Activated naive CD8-positive, alpha-beta T cell (primary cell): ENCODE measurements at regions not wholly inside any gene's neighbourhood (a gene's known extent, or its start where the extent isn't known, plus 50 kb on each side); places are given as distances from the start of the nearest gene placed in this dataset.
"Not testable (repeated sequence)": the region's sequence is repeated elsewhere in the genome, so short reads cannot be mapped to it uniquely, and the experiment has no call there.

Experiments used
- H3K27ac Mint-ChIP-seq: one replicate; pipeline ENCODE4 v1.8.0; 2021; ENCODE audit warnings: mixed read lengths
- H3K27me3 Mint-ChIP-seq: one replicate; pipeline ENCODE4 v1.8.0; 2021; ENCODE audit warnings: mixed read lengths
- H3K36me3 Mint-ChIP-seq: one replicate; pipeline ENCODE4 v1.8.0; 2021; ENCODE audit warnings: mixed read lengths
- H3K4me1 Mint-ChIP-seq: one replicate; pipeline ENCODE4 v1.8.0; 2021; ENCODE audit warnings: low read depth, mixed read lengths
- H3K4me3 Mint-ChIP-seq: one replicate; pipeline ENCODE4 v1.8.0; 2021; ENCODE audit warnings: mild to moderate bottlenecking, mixed read lengths
- H3K9me3 Mint-ChIP-seq: one replicate; pipeline ENCODE4 v1.8.0; 2021; ENCODE audit warnings: low read depth, mixed read lengths

DNA sequence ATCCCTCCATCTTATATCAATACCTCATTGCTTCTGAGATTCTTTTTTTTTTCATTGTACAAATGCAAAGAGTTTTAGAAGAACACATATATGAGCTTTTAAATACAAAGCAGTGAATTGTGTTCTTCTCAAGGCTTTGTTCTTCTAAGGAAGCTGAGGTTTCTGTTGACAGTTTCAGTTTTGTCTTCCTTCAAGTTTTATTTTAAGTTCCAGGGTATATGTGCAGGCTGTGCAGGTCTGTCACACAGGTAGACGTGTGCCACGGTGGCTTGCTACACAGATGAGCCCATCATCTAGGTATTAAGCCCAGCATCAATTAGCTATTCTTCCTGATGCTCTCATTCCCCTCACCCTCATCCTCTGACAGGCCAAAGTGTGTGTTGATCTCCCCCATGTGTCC lies 201.2 kb upstream of the DIPK2B start:
- no peak overlapping the region for H3K27ac Mint-ChIP-seq
- no peaks in the 10 kb centered on the region for H3K27me3 Mint-ChIP-seq
- peaks cover 6% of the 10 kb centered on the region for H3K4me1 Mint-ChIP-seq
- no peaks in the 10 kb centered on the region for H3K36me3 Mint-ChIP-seq
- H3K4me3 Mint-ChIP-seq, result no peak overlapping the region
- H3K9me3 Mint-ChIP-seq, result peaks cover 4% of the 10 kb centered on the region

DNA sequence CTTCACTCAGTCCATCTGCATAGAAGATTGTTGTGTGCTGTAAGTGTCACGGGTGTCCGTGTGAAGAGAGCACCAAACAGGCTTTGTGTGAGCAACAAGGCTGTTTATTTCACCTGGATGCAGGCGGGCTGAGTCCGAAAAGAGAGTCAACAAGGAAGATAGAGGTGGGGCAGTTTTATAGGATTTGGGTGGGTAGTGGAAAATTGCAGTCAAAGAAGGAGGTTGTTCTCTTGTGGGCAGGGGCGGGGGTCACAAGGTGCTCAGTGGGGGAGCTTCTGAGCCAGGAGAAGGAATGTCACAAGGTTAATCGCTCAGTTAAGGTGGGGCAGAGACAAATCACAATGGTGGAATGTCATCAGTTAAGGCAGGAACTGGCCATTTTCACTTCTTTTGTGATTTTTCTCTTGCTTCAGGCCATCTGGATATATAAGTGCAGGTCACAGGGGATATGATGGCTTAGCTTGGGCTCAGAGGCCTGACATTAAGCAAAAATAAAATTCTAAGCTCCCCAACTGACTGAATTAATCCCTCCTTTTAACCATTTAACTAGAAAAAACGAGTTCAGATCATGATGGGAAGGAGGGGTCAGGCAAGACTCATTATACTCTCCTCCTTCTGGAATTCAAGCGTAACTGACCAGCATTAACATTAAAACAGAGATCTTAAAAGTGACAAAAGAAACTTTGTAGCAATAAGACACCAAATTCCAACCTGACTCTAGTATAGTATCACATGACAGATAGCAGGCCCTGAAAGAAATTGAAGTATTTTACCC lies 200.5 kb upstream of the DIPK2B start:
- H3K4me1 Mint-ChIP-seq, H3K9me3 Mint-ChIP-seq, H3K27ac Mint-ChIP-seq, H3K4me3 Mint-ChIP-seq, H3K36me3 Mint-ChIP-seq, H3K27me3 Mint-ChIP-seq: not testable (repeated sequence)

DNA sequence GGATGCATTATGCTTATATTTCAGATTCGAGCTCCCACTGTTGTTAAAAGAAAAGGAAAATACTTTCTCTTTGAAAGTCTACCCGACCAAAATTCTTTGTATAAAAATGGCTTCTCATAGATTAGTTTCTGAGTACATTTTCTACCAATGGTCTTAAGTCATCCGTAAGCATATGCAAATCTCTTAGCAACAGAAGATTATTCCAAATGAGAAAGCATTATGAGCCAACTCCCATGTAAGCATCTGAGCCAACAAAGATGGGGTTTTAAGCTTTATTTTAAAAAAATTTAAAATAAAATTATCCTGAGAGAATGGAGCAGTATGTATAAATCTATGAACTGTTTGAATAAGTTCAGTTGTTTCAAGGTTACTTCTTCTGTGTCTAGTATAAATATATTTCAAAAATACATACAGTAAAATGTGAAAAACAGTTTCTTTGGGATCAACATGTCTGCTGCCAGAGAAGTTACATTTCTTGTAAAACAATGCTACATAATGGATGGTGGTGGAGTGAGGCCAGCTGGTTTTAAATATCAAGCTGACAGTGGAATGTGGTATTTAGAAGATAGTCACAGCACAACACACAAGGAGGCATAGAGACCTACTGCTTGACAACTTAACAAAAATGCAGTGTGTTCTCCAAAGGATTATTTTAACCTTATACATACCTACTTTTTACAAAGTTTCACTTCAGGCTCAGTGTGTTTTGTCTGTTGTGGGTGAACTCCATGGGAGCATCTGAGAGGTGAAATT lies 199.5 kb upstream of the DIPK2B start:
- H3K27ac Mint-ChIP-seq, result no peak overlapping the region
- H3K4me3 Mint-ChIP-seq, result no peak overlapping the region
- no peaks in the 10 kb centered on the region for H3K27me3 Mint-ChIP-seq
- H3K36me3 Mint-ChIP-seq, result no peaks in the 10 kb centered on the region
- peaks cover 6% of the 10 kb centered on the region for H3K9me3 Mint-ChIP-seq
- peaks cover 6% of the 10 kb centered on the region for H3K4me1 Mint-ChIP-seq

DNA sequence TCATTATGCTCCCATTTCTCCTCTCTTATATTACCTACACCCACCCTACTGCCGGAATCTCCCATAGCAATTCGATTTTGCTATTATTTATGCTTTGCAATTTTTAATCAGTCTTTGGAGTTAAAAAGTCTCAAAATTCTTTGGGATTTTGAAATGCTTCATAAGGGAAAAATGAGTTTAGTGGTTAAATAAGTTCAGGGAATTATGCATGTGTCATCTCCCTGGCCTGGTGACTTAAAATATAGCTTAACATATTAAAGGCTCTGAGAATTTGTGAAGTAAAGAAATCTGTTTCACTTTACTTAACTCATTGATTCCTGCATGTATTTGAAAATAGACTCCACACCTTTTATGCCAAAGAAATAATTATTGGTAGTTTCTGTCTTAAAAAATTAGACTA lies 185.1 kb upstream of the DIPK2B start:
- no peaks in the 10 kb centered on the region for H3K4me1 Mint-ChIP-seq

DNA sequence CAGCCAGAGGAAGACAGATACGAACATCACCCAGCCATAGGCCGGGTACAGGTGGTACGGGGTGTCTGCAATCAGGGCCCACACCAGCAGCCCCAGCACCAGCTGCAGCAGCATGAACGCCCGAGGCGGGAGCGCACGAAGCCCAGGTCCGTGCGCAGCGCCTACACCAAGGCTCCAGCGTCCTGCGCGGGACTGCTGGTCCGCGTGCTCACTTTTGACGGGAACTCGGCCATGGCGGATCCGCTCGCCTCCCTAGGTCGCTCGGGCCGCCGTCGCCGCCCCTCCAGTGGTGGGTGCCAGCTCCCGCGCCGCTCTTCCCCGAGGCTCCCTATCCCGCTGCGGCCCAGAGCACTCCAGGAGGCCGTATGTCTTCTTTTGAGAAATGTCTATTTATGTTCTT lies 181.2 kb upstream of the DIPK2B start:
- Mint-ChIP-seq H3K27me3 (no peaks in the 10 kb centered on the region), H3K27ac (no peak overlapping the region), H3K9me3 (no peaks in the 10 kb centered on the region), H3K4me1 (no peaks in the 10 kb centered on the region), H3K4me3 (no peak overlapping the region), H3K36me3 (no peaks in the 10 kb centered on the region)

More for the DNA sequence above, 185.1 kb upstream of the DIPK2B start:
- Mint-ChIP-seq H3K27me3 (no peaks in the 10 kb centered on the region), H3K36me3 (no peaks in the 10 kb centered on the region), H3K27ac (no peak overlapping the region), H3K9me3 (no peaks in the 10 kb centered on the region), H3K4me3 (no peak overlapping the region)

DNA sequence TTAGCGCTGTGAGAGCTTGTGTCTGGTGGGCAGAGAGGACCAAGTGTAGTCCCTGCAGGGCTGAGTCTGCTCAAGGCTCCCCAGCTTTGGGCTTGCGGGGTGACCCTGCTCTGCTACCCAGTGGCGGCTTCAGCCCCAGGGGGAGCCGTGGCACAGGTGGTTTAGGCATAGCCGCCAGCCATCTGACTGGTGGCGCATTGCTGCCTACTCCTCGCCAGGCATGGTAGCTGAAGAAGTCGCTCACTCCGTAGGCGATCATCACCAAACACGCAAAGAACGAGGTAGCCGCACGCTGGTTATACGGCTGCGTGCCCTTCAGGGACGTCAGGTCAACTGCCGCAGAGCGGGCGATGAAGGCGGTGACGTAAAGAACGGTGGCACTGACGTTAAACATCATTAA lies 180.7 kb upstream of the DIPK2B start:
- Mint-ChIP-seq H3K4me1 (no peaks in the 10 kb centered on the region), H3K4me3 (no peak overlapping the region), H3K27me3 (no peaks in the 10 kb centered on the region)

DNA sequence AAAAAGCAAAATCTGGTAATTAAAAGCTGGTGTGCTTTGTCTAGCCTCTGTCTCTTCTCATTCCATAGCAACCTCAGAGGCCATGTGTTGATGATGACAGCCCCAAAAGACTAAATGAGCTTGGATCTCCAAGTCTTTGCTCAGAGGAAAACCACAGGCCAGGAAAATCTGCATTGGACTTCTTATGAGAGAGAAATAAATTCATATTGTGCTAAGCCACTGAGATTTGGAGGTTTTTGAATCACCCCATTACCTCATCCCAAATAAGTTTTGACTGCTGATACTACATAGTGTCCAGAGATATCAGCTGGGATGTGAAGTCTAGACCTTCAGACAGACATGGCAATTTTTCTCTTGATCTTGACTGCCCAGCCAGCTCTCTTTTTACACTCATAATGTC lies 178.6 kb upstream of the DIPK2B start:
- H3K36me3 Mint-ChIP-seq, result no peaks in the 10 kb centered on the region
- no peaks in the 10 kb centered on the region for H3K4me1 Mint-ChIP-seq
- no peaks in the 10 kb centered on the region for H3K9me3 Mint-ChIP-seq
- no peak overlapping the region for H3K27ac Mint-ChIP-seq
- H3K4me3 Mint-ChIP-seq, result no peak overlapping the region
- no peaks in the 10 kb centered on the region for H3K27me3 Mint-ChIP-seq

More for the DNA sequence above, 180.7 kb upstream of the DIPK2B start:
- Mint-ChIP-seq H3K36me3 (no peaks in the 10 kb centered on the region), H3K9me3 (no peaks in the 10 kb centered on the region), H3K27ac (no peak overlapping the region)

DNA sequence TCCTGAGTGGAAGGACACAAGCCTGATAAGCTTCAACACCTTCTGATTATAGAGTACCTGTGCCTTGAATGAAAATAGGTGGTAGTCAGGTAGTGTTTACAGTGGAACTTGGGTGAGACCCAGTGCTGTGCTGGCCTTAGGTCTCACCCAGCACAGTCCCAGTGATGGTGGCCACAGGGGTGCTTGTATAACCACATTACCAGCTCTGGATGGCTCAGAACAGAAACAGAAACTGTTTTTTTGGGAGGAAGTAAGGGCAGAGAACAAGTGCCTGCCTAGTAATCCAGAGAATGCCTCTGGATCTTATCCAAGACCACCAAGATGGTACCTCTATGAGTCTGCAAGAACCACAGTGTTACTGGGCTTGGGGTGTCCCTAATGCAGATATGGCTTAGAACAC lies 171.5 kb upstream of the DIPK2B start:
- Mint-ChIP-seq H3K4me3 (no peak overlapping the region), H3K36me3 (peaks cover 2% of the 10 kb centered on the region)

DNA sequence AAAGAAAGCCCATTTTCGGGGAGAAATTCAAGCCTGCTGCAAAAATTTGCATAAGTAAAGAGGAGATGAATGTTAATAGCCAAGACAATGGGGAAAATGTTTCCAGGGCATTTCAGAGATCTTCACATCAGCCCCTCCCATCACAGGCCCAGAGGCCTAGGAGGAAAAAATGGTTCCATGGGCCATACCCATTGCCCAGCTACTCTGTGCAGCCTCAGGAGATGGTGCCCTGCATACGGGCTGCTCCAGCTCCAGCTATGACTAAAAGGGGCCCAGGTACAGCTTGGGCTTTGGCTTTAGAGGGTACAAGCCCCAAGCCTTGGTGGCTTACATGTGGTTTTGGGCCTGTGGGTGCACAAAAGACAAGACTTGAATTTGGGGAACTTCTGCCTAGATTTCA lies 168.0 kb upstream of the DIPK2B start:
- no peak overlapping the region for H3K4me3 Mint-ChIP-seq
- H3K4me1 Mint-ChIP-seq, result no peaks in the 10 kb centered on the region
- no peak overlapping the region for H3K27ac Mint-ChIP-seq
- H3K27me3 Mint-ChIP-seq, result peaks cover 4% of the 10 kb centered on the region
- peaks cover 2% of the 10 kb centered on the region for H3K36me3 Mint-ChIP-seq
- no peaks in the 10 kb centered on the region for H3K9me3 Mint-ChIP-seq

More for the DNA sequence above, 171.5 kb upstream of the DIPK2B start:
- Mint-ChIP-seq H3K27ac (no peak overlapping the region), H3K4me1 (no peaks in the 10 kb centered on the region), H3K9me3 (no peaks in the 10 kb centered on the region), H3K27me3 (peaks cover 4% of the 10 kb centered on the region)

DNA sequence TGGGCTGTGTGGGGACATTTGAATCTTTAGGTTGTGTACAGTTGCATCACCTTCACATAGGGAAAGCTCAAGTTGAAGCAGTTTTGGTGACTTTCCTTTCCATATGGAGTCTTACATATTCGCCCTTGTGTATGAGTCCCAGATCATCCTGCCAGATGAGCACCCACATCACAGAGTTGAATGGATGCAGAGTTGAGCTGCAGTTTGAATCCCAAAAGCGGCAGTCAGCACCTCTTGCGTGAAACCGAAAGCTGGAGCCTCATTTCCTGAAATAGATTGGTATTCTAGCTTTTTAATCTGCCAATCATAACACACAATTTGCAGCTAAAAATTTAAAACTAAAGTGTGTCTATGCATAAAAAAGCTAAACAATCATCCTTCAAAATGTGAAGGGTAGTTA lies 162.9 kb upstream of the DIPK2B start:
- H3K4me3 Mint-ChIP-seq, result no peak overlapping the region
- peaks cover 2% of the 10 kb centered on the region for H3K36me3 Mint-ChIP-seq
- no peak overlapping the region for H3K27ac Mint-ChIP-seq
- H3K4me1 Mint-ChIP-seq, result no peaks in the 10 kb centered on the region
- no peaks in the 10 kb centered on the region for H3K9me3 Mint-ChIP-seq
- no peaks in the 10 kb centered on the region for H3K27me3 Mint-ChIP-seq

DNA sequence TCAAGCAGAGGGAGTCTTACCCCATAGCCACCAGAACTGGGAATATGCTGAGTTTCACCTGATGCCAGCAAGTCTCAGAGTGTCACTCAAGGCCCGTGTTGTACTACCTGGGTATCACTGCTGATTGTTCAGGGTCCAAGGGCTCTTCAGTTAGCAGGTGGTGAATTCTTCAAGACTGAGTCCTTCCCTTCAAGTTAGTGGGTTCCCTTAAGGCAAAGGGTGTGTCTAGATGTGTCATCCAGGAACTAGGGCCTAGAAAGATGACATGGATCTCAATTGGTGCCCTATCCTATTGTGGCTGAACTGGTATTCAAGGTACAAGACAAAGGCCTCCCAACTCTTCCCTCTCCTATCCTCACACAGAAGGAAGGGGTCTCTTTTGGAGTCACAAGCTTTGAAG lies 159.9 kb upstream of the DIPK2B start:
- Mint-ChIP-seq H3K36me3 (no peaks in the 10 kb centered on the region), H3K4me1 (no peaks in the 10 kb centered on the region), H3K27me3 (no peaks in the 10 kb centered on the region), H3K27ac (no peak overlapping the region), H3K9me3 (peaks cover 4% of the 10 kb centered on the region), H3K4me3 (no peak overlapping the region)

DNA sequence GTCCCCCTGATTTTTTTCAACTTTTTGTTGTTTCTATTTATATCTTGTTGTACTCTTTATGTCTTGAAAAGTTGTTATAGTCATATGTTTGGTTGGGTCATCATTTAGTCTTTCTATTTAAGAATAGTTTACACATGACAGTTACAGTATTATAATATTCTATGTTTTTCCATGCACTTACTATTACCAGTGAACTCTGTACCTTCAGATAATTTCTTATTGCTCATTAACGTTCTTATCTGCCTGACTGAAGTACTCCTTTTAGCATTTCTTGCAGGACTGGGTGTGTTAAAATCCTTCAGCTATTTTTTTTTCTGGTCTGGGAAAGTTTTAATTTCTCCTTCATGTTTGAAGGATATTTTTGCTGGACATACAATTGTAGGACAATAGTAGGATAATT lies 157.7 kb upstream of the DIPK2B start:
- no peak overlapping the region for H3K27ac Mint-ChIP-seq
- H3K27me3 Mint-ChIP-seq, result no peaks in the 10 kb centered on the region
- H3K4me1 Mint-ChIP-seq, result no peaks in the 10 kb centered on the region
- no peak overlapping the region for H3K4me3 Mint-ChIP-seq
- peaks cover 4% of the 10 kb centered on the region for H3K9me3 Mint-ChIP-seq
- peaks cover 1% of the 10 kb centered on the region for H3K36me3 Mint-ChIP-seq

DNA sequence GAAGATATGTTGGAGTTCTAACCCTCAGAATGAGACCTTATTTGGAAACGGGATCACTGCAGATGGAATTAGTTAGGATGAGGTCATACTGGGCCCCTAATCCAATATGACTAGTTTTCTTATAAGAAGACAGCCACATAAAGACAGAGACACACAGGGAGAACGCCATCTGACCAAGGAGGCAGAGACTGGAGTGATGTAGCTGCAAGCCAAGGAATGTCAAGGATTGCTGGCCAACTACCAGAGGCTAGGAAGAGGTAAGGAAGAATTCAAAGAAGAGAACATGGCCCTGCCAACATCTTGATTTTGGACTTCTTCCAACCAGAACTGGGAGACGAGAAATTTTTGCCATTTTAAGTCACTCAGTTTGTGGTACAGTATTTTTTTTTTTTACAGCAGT lies 152.8 kb upstream of the DIPK2B start:
- peaks cover 2% of the 10 kb centered on the region for H3K36me3 Mint-ChIP-seq
- H3K27me3 Mint-ChIP-seq, result no peaks in the 10 kb centered on the region
- H3K9me3 Mint-ChIP-seq, result peaks cover 8% of the 10 kb centered on the region
- H3K4me1 Mint-ChIP-seq, result no peaks in the 10 kb centered on the region
- H3K27ac Mint-ChIP-seq, result no peak overlapping the region
- no peak overlapping the region for H3K4me3 Mint-ChIP-seq

DNA sequence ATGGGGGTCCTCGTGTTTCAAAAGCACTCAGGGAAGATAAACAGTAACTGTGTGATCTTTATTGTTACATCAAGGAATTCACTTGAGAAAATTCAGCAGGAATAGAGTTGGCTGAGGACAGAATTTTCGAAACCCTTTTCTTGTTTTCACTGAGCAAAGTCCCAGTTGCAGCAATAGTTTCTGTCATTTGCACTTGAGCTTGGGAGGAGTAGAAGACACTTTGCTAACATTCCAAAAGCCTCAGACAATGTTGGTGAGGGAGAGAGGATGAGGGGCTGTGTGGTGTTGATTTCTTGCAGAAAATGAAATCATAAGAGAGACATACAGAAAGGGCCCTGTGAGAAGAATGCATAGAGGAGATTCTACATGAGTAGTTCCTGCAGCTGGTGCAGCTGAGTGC lies 151.9 kb upstream of the DIPK2B start:
- peaks cover 8% of the 10 kb centered on the region for H3K9me3 Mint-ChIP-seq
- no peak overlapping the region for H3K27ac Mint-ChIP-seq
- no peaks in the 10 kb centered on the region for H3K4me1 Mint-ChIP-seq
- no peak overlapping the region for H3K4me3 Mint-ChIP-seq
- no peaks in the 10 kb centered on the region for H3K27me3 Mint-ChIP-seq
- H3K36me3 Mint-ChIP-seq, result peaks cover 2% of the 10 kb centered on the region

DNA sequence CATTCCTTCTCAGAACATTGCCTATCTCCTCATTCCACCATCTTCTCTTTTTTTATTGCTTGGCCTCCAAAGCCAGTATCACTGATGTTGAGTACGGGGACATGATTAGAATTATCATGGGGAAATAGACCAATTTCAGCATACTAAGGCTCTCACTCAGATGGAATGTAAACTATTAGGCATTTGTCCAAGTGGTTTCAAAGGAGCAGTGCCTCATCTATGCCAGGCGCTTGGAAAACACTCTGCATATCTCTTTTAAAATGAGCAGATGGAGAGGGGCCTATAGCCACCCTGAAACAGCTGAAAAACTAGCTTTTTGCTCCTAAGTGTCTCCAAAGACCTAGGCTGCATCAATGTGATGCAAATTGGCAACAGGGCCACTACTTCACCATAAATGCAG lies 150.8 kb upstream of the DIPK2B start:
- H3K4me3 Mint-ChIP-seq, result no peak overlapping the region
- peaks cover 4% of the 10 kb centered on the region for H3K9me3 Mint-ChIP-seq
- no peak overlapping the region for H3K27ac Mint-ChIP-seq
- H3K27me3 Mint-ChIP-seq, result no peaks in the 10 kb centered on the region
- no peaks in the 10 kb centered on the region for H3K4me1 Mint-ChIP-seq
- peaks cover 2% of the 10 kb centered on the region for H3K36me3 Mint-ChIP-seq

DNA sequence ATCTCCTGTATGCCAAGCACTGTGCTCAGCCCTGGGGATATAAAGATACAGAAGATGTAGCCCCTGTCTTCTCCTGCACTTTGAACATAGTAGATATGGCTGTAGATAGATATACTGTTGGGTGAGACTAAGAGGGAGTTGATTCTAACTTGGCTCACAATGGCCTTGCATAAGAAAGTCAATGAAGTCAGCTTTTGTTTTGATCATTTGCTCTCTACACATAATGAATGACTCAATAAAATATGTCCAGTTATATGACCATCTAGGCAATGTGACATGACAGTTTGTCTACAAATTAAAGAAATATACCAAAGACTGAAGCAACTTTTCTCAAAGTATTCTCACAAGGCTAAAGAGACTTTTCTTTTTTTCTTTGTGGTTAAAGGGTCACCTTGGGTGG lies 147.6 kb upstream of the DIPK2B start:
- Mint-ChIP-seq H3K36me3 (peaks cover under 1% of the 10 kb centered on the region), H3K9me3 (peaks cover 4% of the 10 kb centered on the region), H3K4me3 (no peak overlapping the region), H3K27ac (no peak overlapping the region), H3K4me1 (no peaks in the 10 kb centered on the region), H3K27me3 (no peaks in the 10 kb centered on the region)
